ENCODE measurements at regions not wholly inside any gene's neighbourhood (a gene's known extent, or its start where the extent isn't known, plus 50 kb on each side); places are given as distances from the start of the nearest gene placed in this dataset.
"Not testable (repeated sequence)": the region's sequence is repeated elsewhere in the genome, so short reads cannot be mapped to it uniquely, and the experiment has no call there.

DNA sequence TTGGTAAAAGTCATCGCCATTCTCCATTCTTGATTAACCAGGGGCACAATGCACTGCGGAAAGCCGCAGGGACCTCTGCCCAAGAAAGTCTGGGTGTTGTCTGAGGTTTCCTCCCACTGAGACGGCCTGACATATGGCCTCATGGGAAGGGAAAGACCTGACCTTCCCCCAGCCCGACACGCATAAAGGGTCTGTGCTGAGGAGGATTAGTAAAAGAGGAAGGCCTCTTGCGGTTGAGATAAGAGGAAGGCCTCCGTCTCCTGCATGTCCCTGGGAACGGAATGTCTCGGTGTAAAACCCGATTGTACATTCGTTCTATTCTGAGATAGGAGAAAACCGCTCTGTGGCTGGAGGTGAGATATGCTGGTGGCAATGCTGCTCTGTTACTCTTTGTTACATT lies 704.3 kb upstream of the NECTIN3 start:
- TF ChIP-seq, protein P1, sequence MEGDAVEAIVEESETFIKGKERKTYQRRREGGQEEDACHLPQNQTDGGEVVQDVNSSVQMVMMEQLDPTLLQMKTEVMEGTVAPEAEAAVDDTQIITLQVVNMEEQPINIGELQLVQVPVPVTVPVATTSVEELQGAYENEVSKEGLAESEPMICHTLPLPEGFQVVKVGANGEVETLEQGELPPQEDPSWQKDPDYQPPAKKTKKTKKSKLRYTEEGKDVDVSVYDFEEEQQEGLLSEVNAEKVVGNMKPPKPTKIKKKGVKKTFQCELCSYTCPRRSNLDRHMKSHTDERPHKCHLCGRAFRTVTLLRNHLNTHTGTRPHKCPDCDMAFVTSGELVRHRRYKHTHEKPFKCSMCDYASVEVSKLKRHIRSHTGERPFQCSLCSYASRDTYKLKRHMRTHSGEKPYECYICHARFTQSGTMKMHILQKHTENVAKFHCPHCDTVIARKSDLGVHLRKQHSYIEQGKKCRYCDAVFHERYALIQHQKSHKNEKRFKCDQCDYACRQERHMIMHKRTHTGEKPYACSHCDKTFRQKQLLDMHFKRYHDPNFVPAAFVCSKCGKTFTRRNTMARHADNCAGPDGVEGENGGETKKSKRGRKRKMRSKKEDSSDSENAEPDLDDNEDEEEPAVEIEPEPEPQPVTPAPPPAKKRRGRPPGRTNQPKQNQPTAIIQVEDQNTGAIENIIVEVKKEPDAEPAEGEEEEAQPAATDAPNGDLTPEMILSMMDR (conservative IDR thresholded peaks at IDR 0.05; ENCODE audit: low read length), result not testable (repeated sequence)
- TF ChIP-seq EZH2phosphoT487 (IDR thresholded peaks at IDR 0.05; ENCODE audit: borderline replicate concordance, low read depth, low read length), result not testable (repeated sequence)
